ENCODE measurements at regions not wholly inside any gene's neighbourhood (a gene's known extent, or its start where the extent isn't known, plus 50 kb on each side); places are given as distances from the start of the nearest gene placed in this dataset.

- no peak overlapping the region for H3K4ac ChIP-seq (ENCODE audit: low read depth, low read length)
- Mint-ChIP-seq H3K27ac (no peak overlapping the region), H3K4me3 (no peak overlapping the region), H3K27me3 (ENCODE audit: low read depth) (peaks cover 98% of the 10 kb centered on the region), H3K9me3 (peaks cover 6 to 9% of the 10 kb centered on the region in 2 experiments), H3K36me3 (ENCODE audit: insufficient read depth in 1 of 3, low read depth in 3 of 3) (peaks cover 0 to 2% (median 0%) of the 10 kb centered on the region in 3 experiments; a peak in 2 of 7 replicates), H3K4me1 (peaks cover 5% of the 10 kb centered on the region in 2 experiments; a peak in 3 of 4 replicates)
- no peak overlapping the region for H2BK20ac ChIP-seq (ENCODE audit: low read depth, low read length, poor library complexity, severe bottlenecking)
- no peaks in the 10 kb centered on the region for H3K23me2 ChIP-seq (ENCODE audit: insufficient read length, low read depth, low read length, poor library complexity, severe bottlenecking)
- no peak overlapping the region for H3K4me2 ChIP-seq (ENCODE audit: insufficient read depth, insufficient read length, low read length)
- no peak for TF ChIP-seq CTCF (conservative IDR thresholded peaks at IDR 0.05)
- H3K79me2 ChIP-seq (ENCODE audit: insufficient read depth, low read length) = no peaks in the 10 kb centered on the region
- H3K23ac ChIP-seq (ENCODE audit: insufficient read length, low read depth, low read length) = no peak overlapping the region
- no peak overlapping the region for H4K91ac ChIP-seq (ENCODE audit: insufficient read length, low read depth, low read length)
- no peak overlapping the region for H3K56ac ChIP-seq (ENCODE audit: insufficient read length, low read depth, low read length)
- no peak overlapping the region for H4K5ac ChIP-seq (ENCODE audit: insufficient read length, low read depth, low read length)
- no peaks in the 10 kb centered on the region for H3K9me3 ChIP-seq (ENCODE audit: control insufficient read depth, low read depth, low read length)
- H3K4me1 ChIP-seq (ENCODE audit: insufficient read depth, low read length) = no peaks in the 10 kb centered on the region
- H2AK5ac ChIP-seq (ENCODE audit: insufficient read length, low read length) = no peak overlapping the region
- H3K27ac ChIP-seq (ENCODE audit: insufficient read length, low read depth, low read length) = no peak overlapping the region
- H4K8ac ChIP-seq (replicated peaks; ENCODE audit: insufficient read length, low read depth, low read length) = no peak overlapping the region
- no peak overlapping the region for H2BK12ac ChIP-seq (ENCODE audit: insufficient read length, low read depth, low read length)
- no peak overlapping the region for H2BK15ac ChIP-seq (ENCODE audit: low read depth, low read length)
- no peak overlapping the region for H2AFZ ChIP-seq (ENCODE audit: low read length)
- H4K20me1 ChIP-seq (ENCODE audit: control insufficient read depth, insufficient read depth, insufficient read length) = no peaks in the 10 kb centered on the region
- DNase-seq = no peak
- H3K9ac ChIP-seq (ENCODE audit: extremely low read depth, insufficient read length, low read length) = no peak overlapping the region
- H3K18ac ChIP-seq (ENCODE audit: insufficient read length, low read depth, low read length) = no peak overlapping the region
- H2BK5ac ChIP-seq (ENCODE audit: insufficient read length, low read length) = no peak overlapping the region
- WGBS (ENCODE audit: extremely low coverage, insufficient read length, low lambda C conversion rate) = 100% methylated on average over 1 of the region's 3 CpGs
- no peak overlapping the region for H2BK120ac ChIP-seq (ENCODE audit: low read depth, low read length, poor library complexity, severe bottlenecking)
- H3K14ac ChIP-seq (ENCODE audit: insufficient read depth, low read length) = no peak overlapping the region
- H3T11ph ChIP-seq (ENCODE audit: low read length) = no peak overlapping the region
- peaks cover 1% of the 10 kb centered on the region; the same call in 1 of the 2 replicates for H3K27me3 ChIP-seq (ENCODE audit: insufficient read depth, low read length)
- no peaks in the 10 kb centered on the region for H3K79me1 ChIP-seq (ENCODE audit: insufficient read depth, low read depth, low read length, poor library complexity, severe bottlenecking)
Measured at GRCh38 chr11:69992026-69992425, 86.1 kb upstream of the ANO1 start.
